DOHH2 (cell line): ENCODE measurements at regions not wholly inside any gene's neighbourhood (a gene's known extent, or its start where the extent isn't known, plus 50 kb on each side); places are given as distances from the start of the nearest gene placed in this dataset.

Experiments
- CTCF ChIP-seq: fragments of 200-600 bp; sonication (generic); IDR thresholded peaks from one replicate; pipeline ENCODE4 v1.5.1; 2014; ENCODE audit warnings: antibody characterized with exemption, mild to moderate bottlenecking, low read depth, low read length; ENCODE audit not compliant: poor library complexity, severe bottlenecking
- EZH2phosphoT487 ChIP-seq: fragments of 200-600 bp; sonication (generic); IDR thresholded peaks from 2 replicates; pipeline ENCODE4 v1.6.1; 2017; ENCODE audit warnings: borderline replicate concordance, mild to moderate bottlenecking, antibody characterized with exemption, low read length, moderate library complexity, mixed read lengths

DNA sequence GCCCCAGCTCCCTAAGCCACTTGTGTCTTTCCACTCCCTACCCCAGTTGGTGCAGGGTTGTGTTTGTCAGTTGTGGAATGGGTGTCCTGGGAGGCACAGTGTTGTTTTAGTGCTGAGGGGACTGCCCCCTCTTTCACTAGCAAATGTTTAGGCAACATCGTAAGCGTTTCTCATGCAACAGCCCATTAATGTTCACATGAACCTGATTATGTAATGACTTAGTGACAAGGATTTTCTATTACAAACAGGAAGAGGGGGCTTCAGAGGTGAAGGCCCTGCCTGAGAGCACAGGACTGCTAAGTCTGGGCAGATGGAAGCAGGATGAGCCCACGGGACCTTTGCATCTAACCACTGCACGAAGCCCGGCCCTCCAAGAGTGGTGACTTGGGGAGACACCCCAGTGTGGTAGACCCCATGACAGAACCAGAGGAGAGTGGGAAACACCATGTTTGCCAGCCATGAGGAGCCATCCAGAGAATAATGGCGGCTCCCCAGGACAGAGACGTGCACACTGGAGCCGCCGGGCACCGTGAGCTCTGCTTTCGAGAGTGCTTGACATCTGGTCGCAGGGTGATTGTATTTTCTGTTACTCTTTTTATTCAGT, 339.7 kb downstream of the THBS2 start:
- TF ChIP-seq CTCF = no peak
- TF ChIP-seq EZH2phosphoT487 = no peak
